GM13977 (cell line): ENCODE measurements at regions not wholly inside any gene's neighbourhood (a gene's known extent, or its start where the extent isn't known, plus 50 kb on each side); places are given as distances from the start of the nearest gene placed in this dataset.

Source experiments
- DNase-seq: peaks from one replicate; pipeline ENCODE4 v3.0.0; 2012; ENCODE audit warnings: low spot score
- in situ Hi-C: fragments of 300-500 bp; cut with MboI; formaldehyde crosslinking; loops from one replicate; pipeline ENCODE4 v1.12.0; 2022; ENCODE audit warnings: low sequenced_read_pairs, low pct_unique_long_range_greater_than_20kb, mixed read lengths, inconsistent platforms; ENCODE audit not compliant: unreplicated experiment
- TF ChIP-seq, protein P1 (sequence below): IDR thresholded peaks from 2 replicates; pipeline ENCODE4 v1.5.1; 2012; ENCODE audit warnings: mild to moderate bottlenecking, control low read depth; ENCODE audit not compliant: insufficient read depth; ENCODE audit errors: extremely low read depth, missing control alignments

DNA sequence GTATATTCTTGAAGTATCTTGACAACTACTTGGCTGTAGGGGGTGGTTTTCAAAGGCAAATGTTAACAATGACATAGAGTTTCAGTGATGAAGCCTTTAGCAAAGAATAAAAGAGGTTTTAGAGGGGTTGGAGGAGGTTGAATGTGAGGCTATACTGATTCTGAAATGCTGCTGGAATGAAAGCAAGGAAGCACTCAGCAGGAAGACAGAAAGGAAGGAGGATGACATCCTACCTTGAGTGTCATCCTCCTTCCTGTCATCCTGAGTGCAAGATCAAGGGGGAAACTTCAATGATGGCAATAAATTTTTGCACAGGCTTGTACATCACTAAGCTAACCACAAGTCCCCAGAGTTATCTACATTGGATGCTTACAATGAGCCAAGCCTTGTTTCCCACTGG is 120.5 kb downstream of the APIP start:
- TF ChIP-seq, protein P1, sequence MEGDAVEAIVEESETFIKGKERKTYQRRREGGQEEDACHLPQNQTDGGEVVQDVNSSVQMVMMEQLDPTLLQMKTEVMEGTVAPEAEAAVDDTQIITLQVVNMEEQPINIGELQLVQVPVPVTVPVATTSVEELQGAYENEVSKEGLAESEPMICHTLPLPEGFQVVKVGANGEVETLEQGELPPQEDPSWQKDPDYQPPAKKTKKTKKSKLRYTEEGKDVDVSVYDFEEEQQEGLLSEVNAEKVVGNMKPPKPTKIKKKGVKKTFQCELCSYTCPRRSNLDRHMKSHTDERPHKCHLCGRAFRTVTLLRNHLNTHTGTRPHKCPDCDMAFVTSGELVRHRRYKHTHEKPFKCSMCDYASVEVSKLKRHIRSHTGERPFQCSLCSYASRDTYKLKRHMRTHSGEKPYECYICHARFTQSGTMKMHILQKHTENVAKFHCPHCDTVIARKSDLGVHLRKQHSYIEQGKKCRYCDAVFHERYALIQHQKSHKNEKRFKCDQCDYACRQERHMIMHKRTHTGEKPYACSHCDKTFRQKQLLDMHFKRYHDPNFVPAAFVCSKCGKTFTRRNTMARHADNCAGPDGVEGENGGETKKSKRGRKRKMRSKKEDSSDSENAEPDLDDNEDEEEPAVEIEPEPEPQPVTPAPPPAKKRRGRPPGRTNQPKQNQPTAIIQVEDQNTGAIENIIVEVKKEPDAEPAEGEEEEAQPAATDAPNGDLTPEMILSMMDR: no peak
- in situ Hi-C loops: no loop called here
- no peak for DNase-seq

DNA sequence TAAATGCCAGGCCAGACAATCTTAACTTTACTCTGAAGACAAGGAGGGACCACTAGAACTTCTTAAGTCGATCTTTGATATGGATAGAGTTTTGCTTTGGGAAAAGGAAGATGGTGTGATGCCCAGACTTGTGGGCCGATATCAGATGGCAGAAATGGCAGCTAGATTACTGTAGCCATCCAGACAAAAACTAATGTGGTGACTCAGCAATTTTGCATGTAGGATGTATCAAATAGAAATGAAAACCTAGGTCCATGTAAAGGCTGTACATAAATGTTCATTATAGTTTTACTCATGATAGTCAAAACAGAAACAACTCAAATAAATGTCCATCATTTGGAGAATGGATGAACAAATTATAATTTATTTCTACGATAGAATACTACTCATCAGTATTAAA is 121.5 kb downstream of the APIP start:
- TF ChIP-seq, protein P1: no peak
- in situ Hi-C loops: no loop called here
- DNase-seq: no peak

DNA sequence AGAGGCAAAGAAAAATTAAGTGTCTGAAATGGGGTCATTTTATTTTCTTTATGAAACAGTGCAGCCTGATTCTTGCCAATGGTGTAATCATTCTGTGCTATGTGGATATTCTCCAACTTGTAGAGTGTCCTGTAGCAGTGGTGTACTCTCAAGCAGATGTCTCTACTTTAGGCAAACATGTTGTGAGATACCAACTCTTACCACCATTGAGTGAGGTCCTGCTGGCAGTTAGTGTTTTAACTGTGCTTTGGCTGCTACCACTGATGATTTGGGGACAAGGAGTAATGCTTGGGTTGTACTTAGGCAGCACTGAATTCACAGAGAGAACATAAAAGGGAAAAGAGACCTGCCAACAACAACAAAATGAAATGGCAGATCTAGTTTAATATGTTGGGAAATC is 122.5 kb downstream of the APIP start:
- TF ChIP-seq, protein P1: no peak
- in situ Hi-C loops: no loop called here
- no peak for DNase-seq

DNA sequence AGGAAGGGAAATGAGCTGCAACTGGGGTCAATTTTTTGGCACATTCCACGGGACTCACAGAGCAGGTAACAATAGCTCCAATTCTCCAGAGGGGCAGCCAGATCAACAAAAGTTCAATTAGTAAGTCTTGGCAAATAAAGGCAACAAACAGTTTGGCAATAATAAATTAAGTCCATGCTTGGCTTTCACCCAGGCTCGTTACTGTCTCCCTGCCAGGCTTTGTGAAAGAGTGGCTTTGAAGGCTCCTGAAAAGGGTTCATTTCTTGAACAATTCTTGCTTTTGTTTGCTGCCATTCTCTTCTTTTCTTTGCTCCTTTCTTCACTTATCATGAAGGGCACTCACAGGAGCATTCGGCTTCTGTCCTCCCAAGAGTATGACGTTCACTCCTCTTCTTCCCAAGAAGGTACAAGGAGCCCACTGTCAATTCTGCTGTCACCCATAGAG is 123.3 kb downstream of the APIP start:
- TF ChIP-seq, protein P1: no peak
- in situ Hi-C loops: no loop called here
- DNase-seq: no peak

DNA sequence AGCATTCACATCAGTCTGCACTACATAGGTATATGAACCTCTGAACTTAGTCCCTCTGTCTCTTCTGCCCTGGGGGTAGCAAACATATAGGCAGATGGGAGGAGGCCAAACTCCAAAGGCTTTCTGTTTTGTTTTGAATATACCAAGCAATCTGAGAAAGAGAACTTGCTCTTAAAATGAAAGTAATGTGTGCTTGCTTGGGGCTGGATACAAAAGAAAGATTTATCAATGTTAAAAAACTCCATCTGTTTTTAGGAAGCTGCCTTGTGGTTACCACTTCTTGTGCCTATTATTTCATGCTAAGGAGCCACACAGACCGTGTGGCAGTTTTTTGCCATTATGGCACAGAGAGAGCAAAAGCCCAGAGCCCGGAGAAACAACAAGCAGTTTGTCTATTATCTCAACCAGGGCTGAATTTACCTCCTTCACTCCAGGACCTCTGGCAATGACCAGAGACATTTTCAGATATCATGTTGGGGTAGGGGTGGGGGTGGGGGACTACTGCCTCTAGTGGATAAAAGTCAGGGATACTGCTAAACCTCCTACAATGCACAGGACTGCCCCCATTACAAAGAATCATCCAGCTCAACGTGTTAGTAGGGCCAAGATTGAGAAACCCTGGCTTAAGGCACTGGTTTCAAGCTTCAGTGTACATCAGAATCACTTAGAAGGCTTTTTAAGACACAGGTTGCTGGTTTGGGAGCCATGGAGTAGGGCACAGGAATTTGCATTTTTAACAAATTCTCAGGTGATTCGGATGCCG is 124.2 kb downstream of the APIP start:
- peak; percentile 14 for DNase-seq
- in situ Hi-C loops: no loop called here
- TF ChIP-seq, protein P1: no peak

DNA sequence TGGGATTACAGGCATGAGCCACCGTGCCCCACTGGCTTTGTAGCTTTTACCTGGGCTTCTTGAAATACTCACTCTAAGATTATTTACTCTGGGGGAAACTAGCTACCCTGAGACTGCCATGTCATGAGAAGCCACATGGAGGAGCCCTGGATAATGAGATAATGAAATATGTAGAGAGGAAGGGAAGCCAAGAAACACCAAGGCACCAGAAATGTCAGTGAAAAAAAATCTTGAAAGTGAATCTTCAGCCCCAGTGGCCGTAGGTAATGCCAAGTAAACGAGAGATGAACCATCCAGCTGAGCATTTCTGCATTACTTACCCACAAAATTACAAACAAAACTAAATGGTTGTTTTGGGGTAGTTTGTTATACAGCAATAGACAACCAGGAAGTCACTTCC is 125.6 kb downstream of the APIP start:
- TF ChIP-seq, protein P1: no peak
- DNase-seq: no peak
- in situ Hi-C loops: no loop called here
